Stomach (tissue), 4 donors: ENCODE measurements at regions not wholly inside any gene's neighbourhood (a gene's known extent, or its start where the extent isn't known, plus 50 kb on each side); places are given as distances from the start of the nearest gene placed in this dataset.

ENCODE experiments used
- POLR2A ChIP-seq, 4 donors: fragments of 450-650 bp; IDR thresholded peaks; one replicate each; pipeline ENCODE4 v1.6.1; 2016; ENCODE audit warnings: antibody characterized with exemption in 4 of 4, control low read depth in 2 of 4, mild to moderate bottlenecking in 1 of 4, moderate library complexity in 1 of 4
- POLR2AphosphoS5 ChIP-seq, 3 donors: sonication (generic); formaldehyde crosslinking; IDR thresholded peaks; one replicate each; pipeline ENCODE4 v1.6.1; 2016; ENCODE audit warnings: antibody characterized with exemption in 3 of 3
- TF ChIP-seq, protein P1 (sequence below), 7 experiments: fragments of 450-650 bp in 4 of 7; fragments of 200-600 bp in 3 of 7; sonication (generic) in 3 of 7; IDR thresholded peaks; one replicate each; pipeline ENCODE4 v1.5.1; 2016 to 2019; ENCODE audit warnings: antibody characterized with exemption in 7 of 7, control low read depth in 2 of 7, mild to moderate bottlenecking in 1 of 7

- TF ChIP-seq, protein P1, sequence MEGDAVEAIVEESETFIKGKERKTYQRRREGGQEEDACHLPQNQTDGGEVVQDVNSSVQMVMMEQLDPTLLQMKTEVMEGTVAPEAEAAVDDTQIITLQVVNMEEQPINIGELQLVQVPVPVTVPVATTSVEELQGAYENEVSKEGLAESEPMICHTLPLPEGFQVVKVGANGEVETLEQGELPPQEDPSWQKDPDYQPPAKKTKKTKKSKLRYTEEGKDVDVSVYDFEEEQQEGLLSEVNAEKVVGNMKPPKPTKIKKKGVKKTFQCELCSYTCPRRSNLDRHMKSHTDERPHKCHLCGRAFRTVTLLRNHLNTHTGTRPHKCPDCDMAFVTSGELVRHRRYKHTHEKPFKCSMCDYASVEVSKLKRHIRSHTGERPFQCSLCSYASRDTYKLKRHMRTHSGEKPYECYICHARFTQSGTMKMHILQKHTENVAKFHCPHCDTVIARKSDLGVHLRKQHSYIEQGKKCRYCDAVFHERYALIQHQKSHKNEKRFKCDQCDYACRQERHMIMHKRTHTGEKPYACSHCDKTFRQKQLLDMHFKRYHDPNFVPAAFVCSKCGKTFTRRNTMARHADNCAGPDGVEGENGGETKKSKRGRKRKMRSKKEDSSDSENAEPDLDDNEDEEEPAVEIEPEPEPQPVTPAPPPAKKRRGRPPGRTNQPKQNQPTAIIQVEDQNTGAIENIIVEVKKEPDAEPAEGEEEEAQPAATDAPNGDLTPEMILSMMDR (IDR thresholded peaks at IDR 0.05): no peak
- TF ChIP-seq POLR2AphosphoS5 (IDR thresholded peaks at IDR 0.05) (no peak), POLR2A (IDR thresholded peaks at IDR 0.05) (no peak)
Measured at GRCh38 chr18:75790796-75791195, 363.3 kb upstream of the SMIM21 start.
